CD4-positive, alpha-beta memory T cell (primary cell): ENCODE measurements at regions not wholly inside any gene's neighbourhood (a gene's known extent, or its start where the extent isn't known, plus 50 kb on each side); places are given as distances from the start of the nearest gene placed in this dataset.
"Not testable (repeated sequence)": the region's sequence is repeated elsewhere in the genome, so short reads cannot be mapped to it uniquely, and the experiment has no call there.

Experiments
- CTCF ChIA-PET: fragments of 350-600 bp; sonication (Branson Sonifier 250); formaldehyde crosslinking; loops from one replicate; lab custom pipeline; 2021; ENCODE audit warnings: inconsistent platforms; ENCODE audit not compliant: partially characterized antibody; lab: Charles Lee
- POLR2A ChIA-PET: fragments of 350-600 bp; sonication (Branson Sonifier 250); formaldehyde crosslinking; loops from one replicate; lab custom pipeline; 2021; ENCODE audit not compliant: partially characterized antibody; lab: Charles Lee
- DNase-seq, 5 donors: peaks; one replicate each; pipeline versions ENCODE4 v3.0.0 to v3.0.0-alpha.2; 2020 to 2022; ENCODE audit warnings: mixed read lengths in 1 of 5
- H3K27ac ChIP-seq: one replicate; pipeline ENCODE4 v1.7.0; 2013; ENCODE audit warnings: low read depth, low read length
- H3K27me3 ChIP-seq: 2 replicates; pipeline ENCODE4 v1.7.0; 2013; ENCODE audit warnings: mild to moderate bottlenecking, low read length, moderate library complexity; ENCODE audit not compliant: insufficient read depth
- H3K36me3 ChIP-seq: 2 replicates; pipeline ENCODE4 v1.7.0; 2013; ENCODE audit warnings: mild to moderate bottlenecking, low read length, moderate library complexity; ENCODE audit not compliant: insufficient read depth
- H3K4me1 ChIP-seq: 2 replicates; pipeline ENCODE4 v1.7.0; 2013; ENCODE audit warnings: mild to moderate bottlenecking, low read length, moderate library complexity; ENCODE audit not compliant: insufficient read depth
- H3K4me3 ChIP-seq, 2 donors: one replicate each; pipeline ENCODE4 v1.7.0; 2013; ENCODE audit warnings: low read length in 2 of 2, mild to moderate bottlenecking in 1 of 2
- H3K9me3 ChIP-seq, 2 donors: one replicate each; pipeline ENCODE4 v1.7.0; 2013; ENCODE audit warnings: low read length in 2 of 2, control low read depth in 1 of 2; ENCODE audit not compliant: control insufficient read depth in 1 of 2
- H3K27ac Mint-ChIP-seq, 7 donors: one replicate each; pipeline ENCODE4 v1.8.0; 2020 to 2021; ENCODE audit warnings: mixed read lengths in 7 of 7, mild to moderate bottlenecking in 6 of 7, inconsistent platforms in 3 of 7, moderate library complexity in 3 of 7
- H3K27me3 Mint-ChIP-seq, 2 donors: one replicate each; pipeline ENCODE4 v1.8.0; 2020 to 2021; ENCODE audit warnings: mixed read lengths in 2 of 2
- H3K36me3 Mint-ChIP-seq, 2 donors: one replicate each; pipeline ENCODE4 v1.8.0; 2020 to 2021; ENCODE audit warnings: mixed read lengths in 2 of 2, inconsistent platforms in 1 of 2, mild to moderate bottlenecking in 1 of 2
- H3K4me1 Mint-ChIP-seq, 4 donors: one replicate each; pipeline ENCODE4 v1.8.0; 2020 to 2021; ENCODE audit warnings: mixed read lengths in 4 of 4, mild to moderate bottlenecking in 1 of 4
- H3K4me3 Mint-ChIP-seq, 8 donors: one replicate each; pipeline ENCODE4 v1.8.0; 2020 to 2021; ENCODE audit warnings: mixed read lengths in 8 of 8, mild to moderate bottlenecking in 7 of 8, moderate library complexity in 6 of 8, inconsistent platforms in 3 of 8
- H3K9me3 Mint-ChIP-seq, 8 donors: one replicate each; pipeline ENCODE4 v1.8.0; 2020 to 2021; ENCODE audit warnings: mixed read lengths in 8 of 8, mild to moderate bottlenecking in 5 of 8, inconsistent platforms in 3 of 8, moderate library complexity in 1 of 8
- intact Hi-C: fragments of 100-400 bp; cut with micrococcal nuclease; formaldehyde crosslinking; loops from one replicate; pipeline ENCODE4 v1.15.1; 2023

- Histone ChIP-seq H3K36me3 (no peaks in the 10 kb centered on the region), H3K4me1 (peaks cover 13% of the 10 kb centered on the region), H3K27ac (no peak overlapping the region), H3K4me3 (no peak overlapping the region), H3K9me3 (no peaks in the 10 kb centered on the region), H3K27me3 (no peaks in the 10 kb centered on the region)
- ChIA-PET CTCF (interaction anchor here (0.8 to 4.0 kb wide), 4 partner anchors 38 to 1338 kb away, joined by 3 to 56 read pairs (median 12); no protein-coding TSS in a partner anchor), POLR2A (no interaction called here)
- DNase-seq = no peak
- Mint-ChIP-seq H3K4me1 (peaks cover 7 to 11% (median 11%) of the 10 kb centered on the region in 4 donors), H3K27me3 (peaks cover 0 to 2% of the 10 kb centered on the region in 2 donors), H3K36me3 (no peaks in the 10 kb centered on the region), H3K9me3 (peaks cover 0 to 2% (median 0%) of the 10 kb centered on the region in 8 donors), H3K4me3 (no peak overlapping the region), H3K27ac (no peak overlapping the region)
- intact Hi-C loops = no loop called here
These were observed 57.9 kb downstream of the HINT1 start for GRCh38 chr5:131107128-131107527.

- Mint-ChIP-seq H3K27ac (no peak overlapping the region), H3K4me1 (peaks cover 6 to 8% (median 7%) of the 10 kb centered on the region in 4 donors), H3K27me3 (peaks cover 0 to 2% of the 10 kb centered on the region in 2 donors), H3K36me3 (no peaks in the 10 kb centered on the region), H3K9me3 (peaks cover 0 to 2% (median 0%) of the 10 kb centered on the region in 8 donors), H3K4me3 (no peak overlapping the region)
- Histone ChIP-seq H3K4me1 (peaks cover 7% of the 10 kb centered on the region), H3K27me3 (no peaks in the 10 kb centered on the region), H3K4me3 (no peak overlapping the region), H3K36me3 (no peaks in the 10 kb centered on the region), H3K27ac (no peak overlapping the region), H3K9me3 (no peaks in the 10 kb centered on the region)
- no peak for DNase-seq
- ChIA-PET POLR2A (no interaction called here), CTCF (no interaction called here)
- intact Hi-C loops = no loop called here
These were observed 60.8 kb downstream of the HINT1 start for GRCh38 chr5:131104169-131104808.

- ChIA-PET CTCF (no interaction called here), POLR2A (no interaction called here)
- no peak for DNase-seq
- Mint-ChIP-seq H3K27me3 (peaks cover 8 to 9% of the 10 kb centered on the region in 2 donors), H3K9me3 (peaks cover 0 to 16% (median 5%) of the 10 kb centered on the region in 8 donors), H3K36me3 (no peaks in the 10 kb centered on the region), H3K4me3 (no peak overlapping the region), H3K4me1 (peaks cover 0 to 4% (median 2%) of the 10 kb centered on the region in 4 donors), H3K27ac (no peak overlapping the region)
- Histone ChIP-seq H3K36me3 (no peaks in the 10 kb centered on the region), H3K4me1 (no peaks in the 10 kb centered on the region), H3K27me3 (no peaks in the 10 kb centered on the region), H3K9me3 (no peaks in the 10 kb centered on the region), H3K27ac (no peak overlapping the region), H3K4me3 (no peak overlapping the region)
- intact Hi-C loops = no loop called here
These were observed 68.0 kb downstream of the HINT1 start for GRCh38 chr5:131096774-131097710.

GRCh38 chr5:131095561-131095960, 69.5 kb downstream of the HINT1 start:
- H3K27me3 Mint-ChIP-seq, POLR2A ChIA-PET, H3K36me3 ChIP-seq, H3K4me1 ChIP-seq, DNase-seq, H3K27ac Mint-ChIP-seq, H3K27ac ChIP-seq, H3K4me1 Mint-ChIP-seq, intact Hi-C loops, H3K36me3 Mint-ChIP-seq, H3K4me3 Mint-ChIP-seq, CTCF ChIA-PET, H3K27me3 ChIP-seq, H3K4me3 ChIP-seq, H3K9me3 ChIP-seq: not testable (repeated sequence)
- H3K9me3 Mint-ChIP-seq = peaks cover 0 to 16% (median 5%) of the 10 kb centered on the region in 8 donors

DNA sequence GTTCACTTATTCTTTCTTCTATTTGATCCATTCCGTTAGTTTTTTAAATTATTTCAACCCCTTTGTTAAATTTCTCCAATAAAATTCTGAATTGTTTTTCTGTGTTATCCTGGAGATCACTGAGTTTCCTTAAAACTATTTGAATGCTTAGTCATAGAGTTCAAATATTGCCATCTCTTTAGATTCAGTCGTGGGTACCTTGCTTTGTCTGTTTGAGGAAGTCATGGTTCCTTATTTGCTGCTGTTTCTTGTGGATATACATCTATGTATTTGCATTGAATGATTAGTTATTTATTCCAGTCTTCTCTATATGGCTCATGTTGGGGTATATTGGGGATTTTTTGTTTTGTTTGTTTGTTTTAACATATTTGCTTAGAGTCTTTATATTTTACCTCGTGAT, 80.6 kb downstream of the HINT1 start:
- no peak overlapping the region for H3K27ac ChIP-seq
- POLR2A ChIA-PET = no interaction called here

DNA sequence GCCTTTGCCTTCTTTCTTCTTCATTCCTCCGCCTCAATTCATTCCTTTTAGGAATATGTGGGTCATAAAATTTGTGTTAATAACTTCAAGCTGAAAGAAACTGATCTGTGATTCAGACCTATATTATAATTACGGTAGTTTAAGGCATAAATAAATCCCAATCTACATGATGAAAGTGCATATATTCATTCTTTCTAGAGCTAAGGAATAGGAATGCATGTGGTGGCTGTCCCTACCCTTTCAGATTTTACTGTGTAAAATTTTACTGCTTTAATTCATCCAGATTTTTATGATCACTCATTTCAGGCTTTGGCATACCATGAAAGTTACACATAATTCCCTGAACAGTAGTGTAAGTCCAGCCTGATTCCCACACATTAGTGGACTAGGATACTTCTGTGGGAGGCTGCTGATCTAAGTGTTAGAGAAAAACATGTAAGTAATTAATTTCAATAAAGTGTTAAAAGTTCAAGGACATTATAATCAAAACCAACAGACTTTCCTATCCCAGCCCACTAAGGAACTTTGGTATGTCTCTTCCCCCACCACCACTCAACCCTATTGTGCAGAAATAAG, 83.1 kb downstream of the HINT1 start:
- Histone ChIP-seq H3K27me3 (no peaks in the 10 kb centered on the region), H3K4me3 (no peak overlapping the region), H3K36me3 (no peaks in the 10 kb centered on the region), H3K27ac (no peak overlapping the region), H3K4me1 (peaks cover 15% of the 10 kb centered on the region), H3K9me3 (no peaks in the 10 kb centered on the region)
- POLR2A ChIA-PET = no interaction called here
- CTCF ChIA-PET = interaction anchor here (0.6 kb wide), 1 partner anchor 1293 kb away, joined by 3 read pairs; no protein-coding TSS in a partner anchor
- no peak overlapping the region for H3K4me3 Mint-ChIP-seq
- peaks cover 0 to 2% (median 0%) of the 10 kb centered on the region in 8 donors for H3K9me3 Mint-ChIP-seq
- peaks cover 2 to 8% of the 10 kb centered on the region in 2 donors for H3K27me3 Mint-ChIP-seq
- intact Hi-C loops = no loop called here
- peaks cover 0 to 1% of the 10 kb centered on the region in 2 donors for H3K36me3 Mint-ChIP-seq
- H3K4me1 Mint-ChIP-seq = peaks cover 7 to 17% (median 10%) of the 10 kb centered on the region in 4 donors
- no peak for DNase-seq
- peak overlapping the region in 1 of 7 donors; percentile 20 for H3K27ac Mint-ChIP-seq

More for the DNA sequence above, 80.6 kb downstream of the HINT1 start:
- CTCF ChIA-PET = interaction anchor here (1.5 kb wide), 1 partner anchor 9 kb away, joined by 7 read pairs; no protein-coding TSS in a partner anchor
- no peak for DNase-seq
- no peaks in the 10 kb centered on the region for H3K27me3 ChIP-seq
- intact Hi-C loops = no loop called here
- no peaks in the 10 kb centered on the region for H3K4me1 ChIP-seq
- Mint-ChIP-seq H3K27ac (no peak overlapping the region), H3K9me3 (peaks cover 0 to 2% (median 0%) of the 10 kb centered on the region in 8 donors), H3K4me3 (no peak overlapping the region), H3K4me1 (peaks cover 0 to 1% (median 0%) of the 10 kb centered on the region in 4 donors), H3K27me3 (peaks cover 2 to 10% of the 10 kb centered on the region in 2 donors), H3K36me3 (no peaks in the 10 kb centered on the region)
- H3K9me3 ChIP-seq = no peaks in the 10 kb centered on the region
- no peaks in the 10 kb centered on the region for H3K36me3 ChIP-seq
- H3K4me3 ChIP-seq = no peak overlapping the region

GRCh38 chr5:131081374-131081773, 83.7 kb downstream of the HINT1 start:
- Histone ChIP-seq H3K36me3 (no peaks in the 10 kb centered on the region), H3K4me1 (peaks cover 17% of the 10 kb centered on the region), H3K9me3 (no peaks in the 10 kb centered on the region), H3K27ac (no peak overlapping the region), H3K4me3 (no peak overlapping the region), H3K27me3 (no peaks in the 10 kb centered on the region)
- peaks cover 0 to 1% of the 10 kb centered on the region in 2 donors for H3K36me3 Mint-ChIP-seq
- POLR2A ChIA-PET = no interaction called here
- intact Hi-C loops = no loop called here
- H3K4me1 Mint-ChIP-seq = peaks cover 10 to 17% (median 14%) of the 10 kb centered on the region in 4 donors
- DNase-seq = no peak
- CTCF ChIA-PET = no interaction called here
- H3K27me3 Mint-ChIP-seq = peaks cover 2 to 8% of the 10 kb centered on the region in 2 donors
- no peak overlapping the region for H3K4me3 Mint-ChIP-seq
- no peak overlapping the region for H3K27ac Mint-ChIP-seq
- H3K9me3 Mint-ChIP-seq = peaks cover 0 to 2% (median 0%) of the 10 kb centered on the region in 8 donors
